ENCODE measurements at regions not wholly inside any gene's neighbourhood (a gene's known extent, or its start where the extent isn't known, plus 50 kb on each side); places are given as distances from the start of the nearest gene placed in this dataset.

DNA sequence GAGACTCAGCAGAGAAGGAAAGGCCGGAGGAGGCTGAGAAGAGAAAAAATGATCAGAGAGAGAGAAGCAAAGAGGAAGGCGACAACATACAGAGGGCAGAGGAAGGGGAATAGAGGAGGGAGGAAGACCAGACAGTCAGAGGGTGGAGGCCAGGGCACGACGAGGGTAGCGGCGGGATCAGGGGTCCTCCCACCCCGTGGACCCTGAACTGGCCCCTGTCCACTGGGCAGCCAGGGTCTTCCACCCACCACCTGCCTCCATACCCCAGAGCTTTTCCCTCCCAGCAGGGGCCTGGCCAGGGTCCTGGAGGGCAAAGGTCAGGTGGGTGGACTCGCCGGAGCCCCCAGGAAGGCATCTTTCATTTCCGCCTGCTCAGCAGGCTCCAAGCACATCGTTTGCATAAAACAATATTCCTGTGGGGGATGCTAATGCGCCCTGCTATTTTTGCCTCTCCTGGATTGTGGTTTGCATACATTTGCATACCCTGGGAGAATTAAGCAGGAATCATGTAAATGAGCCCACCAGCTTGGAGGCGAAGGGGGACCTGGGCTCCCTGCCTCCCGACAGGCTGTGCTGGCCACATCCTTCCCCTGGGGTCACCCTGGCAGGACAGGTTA lies 394.1 kb downstream of the MN1 start:
- TF ChIP-seq, protein P1, sequence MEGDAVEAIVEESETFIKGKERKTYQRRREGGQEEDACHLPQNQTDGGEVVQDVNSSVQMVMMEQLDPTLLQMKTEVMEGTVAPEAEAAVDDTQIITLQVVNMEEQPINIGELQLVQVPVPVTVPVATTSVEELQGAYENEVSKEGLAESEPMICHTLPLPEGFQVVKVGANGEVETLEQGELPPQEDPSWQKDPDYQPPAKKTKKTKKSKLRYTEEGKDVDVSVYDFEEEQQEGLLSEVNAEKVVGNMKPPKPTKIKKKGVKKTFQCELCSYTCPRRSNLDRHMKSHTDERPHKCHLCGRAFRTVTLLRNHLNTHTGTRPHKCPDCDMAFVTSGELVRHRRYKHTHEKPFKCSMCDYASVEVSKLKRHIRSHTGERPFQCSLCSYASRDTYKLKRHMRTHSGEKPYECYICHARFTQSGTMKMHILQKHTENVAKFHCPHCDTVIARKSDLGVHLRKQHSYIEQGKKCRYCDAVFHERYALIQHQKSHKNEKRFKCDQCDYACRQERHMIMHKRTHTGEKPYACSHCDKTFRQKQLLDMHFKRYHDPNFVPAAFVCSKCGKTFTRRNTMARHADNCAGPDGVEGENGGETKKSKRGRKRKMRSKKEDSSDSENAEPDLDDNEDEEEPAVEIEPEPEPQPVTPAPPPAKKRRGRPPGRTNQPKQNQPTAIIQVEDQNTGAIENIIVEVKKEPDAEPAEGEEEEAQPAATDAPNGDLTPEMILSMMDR (IDR thresholded peaks at IDR 0.05 in 4 of 5, conservative IDR thresholded peaks at IDR 0.05 in 1 of 5), result no peak
- no peak for TF ChIP-seq POLR2A (IDR thresholded peaks at IDR 0.05)

Measured in gastrocnemius medialis (tissue), 4 donors.